HCT116 (cell line): ENCODE measurements at regions not wholly inside any gene's neighbourhood (a gene's known extent, or its start where the extent isn't known, plus 50 kb on each side); places are given as distances from the start of the nearest gene placed in this dataset.

Experiments
- ATAC-seq: fragments of 200-7000 bp; cut with Tn5 transposase; 2 replicates; pipeline ENCODE4 v1.9.1; 2020; ENCODE audit warnings: mild to moderate bottlenecking, moderate library complexity
- BruUV-seq: library from RNA; stranded (reverse); fragments of 400-500 nt; replicated peaks from 2 replicates; lab custom pipeline; 2021; lab: Mats Ljungman, UMichigan
- CTCF ChIA-PET: fragments of 300-600 bp; sonication (Branson Sonifier 250); formaldehyde crosslinking; loops from one replicate; lab custom pipeline; 2021; ENCODE audit warnings: antibody characterized with exemption; lab: Charles Lee
- POLR2A ChIA-PET: fragments of 300-600, 350-600 bp; sonication (Branson Sonifier 250); formaldehyde crosslinking; loops from one replicate; lab custom pipeline; 2021; ENCODE audit warnings: antibody characterized with exemption; lab: Charles Lee
- RAD21 ChIA-PET, 2 experiments: fragments of 300-600 bp; sonication (Branson Sonifier 250); formaldehyde crosslinking; loops; one replicate each; lab custom pipeline; 2023; ENCODE audit warnings: low total read pairs in 2 of 2; ENCODE audit not compliant: uncharacterized antibody in 2 of 2, unreplicated experiment in 2 of 2, low non-redundant PET in 1 of 2; lab: Charles Lee
- DNase-seq: peaks from one replicate; pipeline ENCODE4 v3.0.0-alpha.2; 2010; ENCODE audit warnings: low read depth, low spot score
- H2AFZ ChIP-seq: fragments of 200-600 bp; shearing (Covaris generic), sonication (generic); 2 replicates; pipeline ENCODE4 v1.6.1; 2017; ENCODE audit warnings: low read depth, mixed run types, mixed read lengths, antibody characterized with exemption, low read length; ENCODE audit not compliant: poor library complexity, severe bottlenecking
- H3K27ac ChIP-seq: 2 replicates; pipeline ENCODE4 v1.5.1; 2012; ENCODE audit warnings: low read depth, low read length
- H3K27me3 ChIP-seq: fragments of 200-600 bp; sonication (generic); 2 replicates; pipeline ENCODE4 v1.6.1; 2016; ENCODE audit warnings: mixed run types, low read length, mixed read lengths; ENCODE audit not compliant: insufficient read depth
- H3K36me3 ChIP-seq, 2 experiments: fragments of 200-500 bp in 1 of 2; fragments of 200-600 bp in 1 of 2; sonication (Bioruptor generic) in 1 of 2; sonication (generic) in 1 of 2; 2 replicates each; pipeline versions ENCODE4 v1.5.1 to v1.6.1; 2014 to 2016; ENCODE audit warnings: low read length in 2 of 2, inconsistent platforms in 1 of 2, mixed read lengths in 1 of 2, mixed run types in 1 of 2; ENCODE audit not compliant: insufficient read depth in 2 of 2, control insufficient read depth in 1 of 2
- H3K4me1 ChIP-seq, 2 experiments: fragments of 200-600 bp in 1 of 2; sonication (generic) in 1 of 2; 2 replicates each; pipeline versions ENCODE4 v1.5.1 to v1.6.1; 2012 to 2017; ENCODE audit warnings: low read length in 2 of 2, inconsistent platforms in 1 of 2, mild to moderate bottlenecking in 1 of 2, mixed read lengths in 1 of 2, mixed run types in 1 of 2, moderate library complexity in 1 of 2; ENCODE audit not compliant: insufficient read depth in 2 of 2, control insufficient read depth in 1 of 2
- H3K4me2 ChIP-seq: fragments of 200-600 bp; sonication (generic); 2 replicates; pipeline ENCODE4 v1.6.1; 2017; ENCODE audit warnings: mixed run types, low read length, mixed read lengths
- H3K4me3 ChIP-seq, 2 experiments: fragments of 200-600 bp in 1 of 2; sonication (generic) in 1 of 2; replicated peaks in 1 of 2; 2 replicates each; pipeline ENCODE4 v1.5.1; 2011 to 2016; ENCODE audit warnings: low read length in 2 of 2, control low read depth in 1 of 2, low read depth in 1 of 2, mild to moderate bottlenecking in 1 of 2, mixed read lengths in 1 of 2, mixed run types in 1 of 2
- H3K79me2 ChIP-seq: fragments of 200-600 bp; sonication (generic); 2 replicates; pipeline ENCODE4 v1.6.1; 2017; ENCODE audit warnings: mild to moderate bottlenecking, mixed run types, low read length, moderate library complexity, mixed read lengths; ENCODE audit not compliant: insufficient read depth
- H3K9ac ChIP-seq: fragments of 200-600 bp; sonication (generic); 2 replicates; pipeline ENCODE4 v1.6.1; 2016; ENCODE audit warnings: low read length, mixed read lengths
- H3K9me2 ChIP-seq: fragments of 200-600 bp; sonication (generic), shearing (Covaris generic); 2 replicates; pipeline ENCODE4 v1.6.1; 2017; ENCODE audit warnings: mixed run types, mild to moderate bottlenecking, moderate library complexity; ENCODE audit not compliant: insufficient read depth
- H3K9me3 ChIP-seq, 2 experiments: fragments of 200-500 bp in 1 of 2; fragments of 200-600 bp in 1 of 2; sonication (Bioruptor generic) in 1 of 2; sonication (generic) in 1 of 2; 2 replicates each; pipeline ENCODE4 v1.6.1; 2014 to 2017; ENCODE audit warnings: low read length in 2 of 2, mixed read lengths in 2 of 2, inconsistent platforms in 1 of 2, low read depth in 1 of 2, mild to moderate bottlenecking in 1 of 2, mixed run types in 1 of 2, moderate library complexity in 1 of 2; ENCODE audit not compliant: control insufficient read depth in 1 of 2, insufficient read depth in 1 of 2
- H4K20me1 ChIP-seq: fragments of 200-600 bp; sonication (generic), shearing (Covaris generic); 2 replicates; pipeline ENCODE4 v1.6.1; 2017; ENCODE audit warnings: mixed run types, mild to moderate bottlenecking, moderate library complexity; ENCODE audit not compliant: insufficient read depth
- CBX3 ChIP-seq: IDR thresholded peaks from 2 replicates; pipeline ENCODE4 v1.6.1; 2012; ENCODE audit warnings: low read depth
- CEBPB ChIP-seq: IDR thresholded peaks from 2 replicates; pipeline ENCODE4 v1.6.1; 2012; ENCODE audit warnings: low read depth
- EZH2phosphoT487 ChIP-seq: fragments of 200-600 bp; IDR thresholded peaks from 2 replicates; pipeline ENCODE4 v1.6.1; 2018; ENCODE audit warnings: antibody characterized with exemption, borderline replicate concordance
- FOSL1 ChIP-seq: IDR thresholded peaks from 2 replicates; pipeline ENCODE4 v1.6.1; 2012; ENCODE audit warnings: low read depth
- MAX ChIP-seq: IDR thresholded peaks from 2 replicates; pipeline ENCODE4 v1.6.1; 2012
- RAD21 ChIP-seq: IDR thresholded peaks from 2 replicates; pipeline ENCODE4 v1.6.1; 2012; ENCODE audit warnings: low read depth, mild to moderate bottlenecking
- SIN3A ChIP-seq: IDR thresholded peaks from 2 replicates; pipeline ENCODE4 v1.6.1; 2012; ENCODE audit warnings: low read depth
- SP1 ChIP-seq: IDR thresholded peaks from 2 replicates; pipeline ENCODE4 v1.6.1; 2012; ENCODE audit warnings: low read depth
- YY1 ChIP-seq: IDR thresholded peaks from 2 replicates; pipeline ENCODE4 v1.6.1; 2011; ENCODE audit warnings: low read length, low read depth, moderate library complexity, mild to moderate bottlenecking; ENCODE audit not compliant: insufficient replicate concordance; ENCODE audit errors: extremely low read depth
- ZFX ChIP-seq: fragments of 450-650 bp; IDR thresholded peaks from 2 replicates; pipeline ENCODE4 v1.6.1; 2017
- intact Hi-C: fragments of 100-400 bp; cut with micrococcal nuclease; formaldehyde crosslinking; loops from 2 replicates; pipeline ENCODE4 v1.10.0; 2022
- TF ChIP-seq, protein P1 (sequence below): IDR thresholded peaks from 2 replicates; pipeline ENCODE4 v1.6.1; 2011; ENCODE audit warnings: mild to moderate bottlenecking, low read length, moderate library complexity; ENCODE audit not compliant: insufficient replicate concordance; ENCODE audit errors: extremely low read depth
- TF ChIP-seq, protein P2 (sequence below): IDR thresholded peaks from 2 replicates; pipeline ENCODE4 v1.6.1; 2012

- ChIA-PET POLR2A (no interaction called here), RAD21 (no interaction called here), CTCF (no interaction called here)
- ATAC-seq, result no peak
- Histone ChIP-seq H3K9me2 (no peaks in the 10 kb centered on the region), H3K79me2 (no peaks in the 10 kb centered on the region), H3K27me3 (peaks cover 5% of the 10 kb centered on the region; the same call in 1 of the 2 replicates), H3K4me3 (no peak overlapping the region), H3K4me2 (no peak overlapping the region), H3K9ac (no peak overlapping the region), H2AFZ (no peak overlapping the region), H3K9me3 (no peaks in the 10 kb centered on the region), H4K20me1 (no peaks in the 10 kb centered on the region), H3K4me1 (no peaks in the 10 kb centered on the region), H3K36me3 (no peaks in the 10 kb centered on the region), H3K27ac (no peak overlapping the region)
- TF ChIP-seq, protein P1, sequence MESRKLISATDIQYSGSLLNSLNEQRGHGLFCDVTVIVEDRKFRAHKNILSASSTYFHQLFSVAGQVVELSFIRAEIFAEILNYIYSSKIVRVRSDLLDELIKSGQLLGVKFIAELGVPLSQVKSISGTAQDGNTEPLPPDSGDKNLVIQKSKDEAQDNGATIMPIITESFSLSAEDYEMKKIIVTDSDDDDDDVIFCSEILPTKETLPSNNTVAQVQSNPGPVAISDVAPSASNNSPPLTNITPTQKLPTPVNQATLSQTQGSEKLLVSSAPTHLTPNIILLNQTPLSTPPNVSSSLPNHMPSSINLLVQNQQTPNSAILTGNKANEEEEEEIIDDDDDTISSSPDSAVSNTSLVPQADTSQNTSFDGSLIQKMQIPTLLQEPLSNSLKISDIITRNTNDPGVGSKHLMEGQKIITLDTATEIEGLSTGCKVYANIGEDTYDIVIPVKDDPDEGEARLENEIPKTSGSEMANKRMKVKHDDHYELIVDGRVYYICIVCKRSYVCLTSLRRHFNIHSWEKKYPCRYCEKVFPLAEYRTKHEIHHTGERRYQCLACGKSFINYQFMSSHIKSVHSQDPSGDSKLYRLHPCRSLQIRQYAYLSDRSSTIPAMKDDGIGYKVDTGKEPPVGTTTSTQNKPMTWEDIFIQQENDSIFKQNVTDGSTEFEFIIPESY, result no peak
- TF ChIP-seq EZH2phosphoT487 (no peak), CEBPB (no peak), SP1 (no peak), RAD21 (no peak), ZFX (no peak), SIN3A (no peak), MAX (no peak), FOSL1 (no peak), CBX3 (no peak), YY1 (no peak)
- TF ChIP-seq, protein P2, sequence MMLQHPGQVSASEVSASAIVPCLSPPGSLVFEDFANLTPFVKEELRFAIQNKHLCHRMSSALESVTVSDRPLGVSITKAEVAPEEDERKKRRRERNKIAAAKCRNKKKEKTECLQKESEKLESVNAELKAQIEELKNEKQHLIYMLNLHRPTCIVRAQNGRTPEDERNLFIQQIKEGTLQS, result no peak
- intact Hi-C loops, result no loop called here
- no TSS peak for BruUV-seq
- DNase-seq, result no peak
Observed at GRCh38 chr13:111864566-111864965, 202.4 kb upstream of the SOX1 start.
